Peyer's patch (tissue), 4 donors: ENCODE measurements at regions not wholly inside any gene's neighbourhood (a gene's known extent, or its start where the extent isn't known, plus 50 kb on each side); places are given as distances from the start of the nearest gene placed in this dataset.

Experiments
- POLR2A ChIP-seq, 2 donors: fragments of 450-650 bp; IDR thresholded peaks; one replicate each; pipeline ENCODE4 v1.5.1; 2017; ENCODE audit warnings: antibody characterized with exemption in 2 of 2, mild to moderate bottlenecking in 2 of 2, moderate library complexity in 2 of 2
- TF ChIP-seq, protein P1 (sequence below), 6 experiments: fragments of 450-650 bp in 4 of 6; fragments of 200-600 bp in 2 of 6; sonication (generic) in 1 of 6; IDR thresholded peaks; one replicate each; pipeline ENCODE4 v1.5.1; 2017 to 2019; ENCODE audit warnings: antibody characterized with exemption in 6 of 6, mild to moderate bottlenecking in 3 of 6, moderate library complexity in 1 of 6

DNA sequence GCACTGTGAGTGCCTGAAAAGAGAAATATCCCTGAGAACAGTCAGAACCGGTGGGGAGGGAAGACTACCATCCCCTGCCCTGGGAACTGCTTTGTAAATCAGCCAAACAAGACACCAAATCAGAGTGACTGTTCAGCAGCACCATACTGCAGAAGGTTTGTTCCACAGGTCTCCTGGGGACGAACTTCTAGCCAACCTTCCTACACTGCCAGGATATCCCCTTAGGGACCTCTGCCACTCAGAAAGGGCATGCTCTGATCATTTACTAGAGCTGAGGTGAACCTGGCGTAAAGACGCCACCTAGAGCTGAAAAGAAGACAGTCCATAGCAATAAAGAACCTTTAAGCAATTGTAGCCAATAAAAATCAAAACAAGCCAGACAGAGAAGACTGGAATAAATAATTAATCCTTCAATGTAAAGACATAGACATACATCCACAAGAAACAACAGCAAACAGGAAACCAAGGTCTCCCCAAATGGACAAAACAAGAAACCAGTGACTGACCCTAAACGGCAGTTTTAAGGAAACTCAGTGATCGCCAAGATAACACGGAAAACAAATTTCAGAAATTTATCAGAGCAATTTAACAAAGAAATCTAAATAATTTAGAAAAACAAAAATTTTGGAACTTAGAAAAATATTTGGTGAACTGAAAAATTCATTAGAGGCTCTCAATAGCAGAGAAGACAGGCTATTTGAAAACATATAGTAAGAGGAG lies 228.1 kb upstream of the AMIGO2 start:
- TF ChIP-seq POLR2A (IDR thresholded peaks at IDR 0.05) = no peak
- TF ChIP-seq, protein P1, sequence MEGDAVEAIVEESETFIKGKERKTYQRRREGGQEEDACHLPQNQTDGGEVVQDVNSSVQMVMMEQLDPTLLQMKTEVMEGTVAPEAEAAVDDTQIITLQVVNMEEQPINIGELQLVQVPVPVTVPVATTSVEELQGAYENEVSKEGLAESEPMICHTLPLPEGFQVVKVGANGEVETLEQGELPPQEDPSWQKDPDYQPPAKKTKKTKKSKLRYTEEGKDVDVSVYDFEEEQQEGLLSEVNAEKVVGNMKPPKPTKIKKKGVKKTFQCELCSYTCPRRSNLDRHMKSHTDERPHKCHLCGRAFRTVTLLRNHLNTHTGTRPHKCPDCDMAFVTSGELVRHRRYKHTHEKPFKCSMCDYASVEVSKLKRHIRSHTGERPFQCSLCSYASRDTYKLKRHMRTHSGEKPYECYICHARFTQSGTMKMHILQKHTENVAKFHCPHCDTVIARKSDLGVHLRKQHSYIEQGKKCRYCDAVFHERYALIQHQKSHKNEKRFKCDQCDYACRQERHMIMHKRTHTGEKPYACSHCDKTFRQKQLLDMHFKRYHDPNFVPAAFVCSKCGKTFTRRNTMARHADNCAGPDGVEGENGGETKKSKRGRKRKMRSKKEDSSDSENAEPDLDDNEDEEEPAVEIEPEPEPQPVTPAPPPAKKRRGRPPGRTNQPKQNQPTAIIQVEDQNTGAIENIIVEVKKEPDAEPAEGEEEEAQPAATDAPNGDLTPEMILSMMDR (IDR thresholded peaks at IDR 0.05) = peak; percentile 35 to 79 (median 72)
